ENCODE measurements at regions not wholly inside any gene's neighbourhood (a gene's known extent, or its start where the extent isn't known, plus 50 kb on each side); places are given as distances from the start of the nearest gene placed in this dataset.

DNA sequence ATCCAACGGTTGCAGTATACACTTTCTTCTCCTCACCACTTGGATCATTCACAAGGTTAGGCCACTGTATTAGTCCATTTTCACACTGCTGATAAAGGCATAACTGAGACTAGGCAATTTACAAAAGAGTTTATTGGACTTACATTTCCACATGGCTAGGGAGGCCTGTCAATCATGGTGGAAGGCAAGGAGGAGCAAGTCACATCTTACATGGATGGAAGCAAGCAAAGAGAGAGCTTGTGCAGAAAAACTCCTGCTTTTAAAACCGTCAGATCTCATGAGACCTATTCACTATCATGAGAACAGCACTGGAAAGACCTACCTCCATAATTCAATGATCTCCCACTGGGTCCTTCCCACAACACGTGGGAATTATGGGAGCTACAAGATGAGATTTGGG is 81.8 kb upstream of the DAP start:
- TF ChIP-seq, protein P1, sequence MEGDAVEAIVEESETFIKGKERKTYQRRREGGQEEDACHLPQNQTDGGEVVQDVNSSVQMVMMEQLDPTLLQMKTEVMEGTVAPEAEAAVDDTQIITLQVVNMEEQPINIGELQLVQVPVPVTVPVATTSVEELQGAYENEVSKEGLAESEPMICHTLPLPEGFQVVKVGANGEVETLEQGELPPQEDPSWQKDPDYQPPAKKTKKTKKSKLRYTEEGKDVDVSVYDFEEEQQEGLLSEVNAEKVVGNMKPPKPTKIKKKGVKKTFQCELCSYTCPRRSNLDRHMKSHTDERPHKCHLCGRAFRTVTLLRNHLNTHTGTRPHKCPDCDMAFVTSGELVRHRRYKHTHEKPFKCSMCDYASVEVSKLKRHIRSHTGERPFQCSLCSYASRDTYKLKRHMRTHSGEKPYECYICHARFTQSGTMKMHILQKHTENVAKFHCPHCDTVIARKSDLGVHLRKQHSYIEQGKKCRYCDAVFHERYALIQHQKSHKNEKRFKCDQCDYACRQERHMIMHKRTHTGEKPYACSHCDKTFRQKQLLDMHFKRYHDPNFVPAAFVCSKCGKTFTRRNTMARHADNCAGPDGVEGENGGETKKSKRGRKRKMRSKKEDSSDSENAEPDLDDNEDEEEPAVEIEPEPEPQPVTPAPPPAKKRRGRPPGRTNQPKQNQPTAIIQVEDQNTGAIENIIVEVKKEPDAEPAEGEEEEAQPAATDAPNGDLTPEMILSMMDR (conservative IDR thresholded peaks at IDR 0.05), result no peak
- H2BK20ac ChIP-seq (ENCODE audit: low read depth, low read length, poor library complexity, severe bottlenecking), result no peak overlapping the region
- no peak overlapping the region for H3K27ac ChIP-seq (ENCODE audit: insufficient read length, low read depth, low read length)
- H3K27me3 ChIP-seq (ENCODE audit: insufficient read depth, low read length), result no peaks in the 10 kb centered on the region
- H4K8ac ChIP-seq (replicated peaks; ENCODE audit: insufficient read length, low read depth, low read length), result no peak overlapping the region
- H4K91ac ChIP-seq (ENCODE audit: insufficient read length, low read depth, low read length), result no peak overlapping the region
- no peaks in the 10 kb centered on the region for H3K4me1 Mint-ChIP-seq
- DNase-seq, result no peak
- no peak overlapping the region for H2BK15ac ChIP-seq (ENCODE audit: low read depth, low read length)
- H2BK5ac ChIP-seq (ENCODE audit: insufficient read length, low read length), result no peak overlapping the region
- no peak overlapping the region for H2AFZ ChIP-seq (ENCODE audit: low read length)
- H3K9me3 ChIP-seq (ENCODE audit: control insufficient read depth, low read depth, low read length), result no peaks in the 10 kb centered on the region
- H3K23me2 ChIP-seq (ENCODE audit: insufficient read length, low read depth, low read length, poor library complexity, severe bottlenecking), result no peaks in the 10 kb centered on the region
- no peak overlapping the region for H2BK12ac ChIP-seq (ENCODE audit: insufficient read length, low read depth, low read length)
- no peak overlapping the region for H3K4me3 Mint-ChIP-seq
- H3K4me1 ChIP-seq (ENCODE audit: insufficient read depth, low read length), result no peaks in the 10 kb centered on the region
- H2BK120ac ChIP-seq (ENCODE audit: low read depth, low read length, poor library complexity, severe bottlenecking), result no peak overlapping the region
- no peaks in the 10 kb centered on the region for H3K79me1 ChIP-seq (ENCODE audit: insufficient read depth, low read depth, low read length, poor library complexity, severe bottlenecking)
- no peak overlapping the region for H3T11ph ChIP-seq (ENCODE audit: low read length)
- no peak overlapping the region for H3K23ac ChIP-seq (ENCODE audit: insufficient read length, low read depth, low read length)
- H3K4me2 ChIP-seq (ENCODE audit: insufficient read depth, insufficient read length, low read length), result no peak overlapping the region
- H3K36me3 Mint-ChIP-seq (ENCODE audit: insufficient read depth in 1 of 3, low read depth in 3 of 3), result peaks cover 0 to 24% (median 0%) of the 10 kb centered on the region in 3 experiments; a peak in 3 of 7 replicates
- no peak overlapping the region for H3K18ac ChIP-seq (ENCODE audit: insufficient read length, low read depth, low read length)
- no peak overlapping the region for H4K5ac ChIP-seq (ENCODE audit: insufficient read length, low read depth, low read length)
- peaks cover 5% of the 10 kb centered on the region for H3K27me3 Mint-ChIP-seq (ENCODE audit: low read depth)
- H3K79me2 ChIP-seq (ENCODE audit: insufficient read depth, low read length), result no peaks in the 10 kb centered on the region
- H3K9me3 Mint-ChIP-seq, result peaks cover 12 to 17% of the 10 kb centered on the region in 2 experiments; a peak in 4 of 5 replicates
- H3K4ac ChIP-seq (ENCODE audit: low read depth, low read length), result no peak overlapping the region
- no CpG with 5 or more reads among the region's 3 CpGs for WGBS (ENCODE audit: extremely low coverage, insufficient read length, low lambda C conversion rate)
- no peaks in the 10 kb centered on the region for H4K20me1 ChIP-seq (ENCODE audit: control insufficient read depth, insufficient read depth, insufficient read length)
- no peak overlapping the region for H2AK5ac ChIP-seq (ENCODE audit: insufficient read length, low read length)
- H3K9ac ChIP-seq (ENCODE audit: extremely low read depth, insufficient read length, low read length), result no peak overlapping the region
- no peak overlapping the region for H3K27ac Mint-ChIP-seq
- no peak overlapping the region for H3K14ac ChIP-seq (ENCODE audit: insufficient read depth, low read length)
- no peak overlapping the region for H3K56ac ChIP-seq (ENCODE audit: insufficient read length, low read depth, low read length)
